ENCODE measurements at regions not wholly inside any gene's neighbourhood (a gene's known extent, or its start where the extent isn't known, plus 50 kb on each side); places are given as distances from the start of the nearest gene placed in this dataset.

- H3K9me3 Mint-ChIP-seq, result no peaks in the 10 kb centered on the region
- Histone ChIP-seq H3K9me3 (ENCODE audit: control insufficient read depth, insufficient read depth, low read length) (no peaks in the 10 kb centered on the region), H3K27me3 (ENCODE audit: control insufficient read depth, insufficient read depth, low read length) (no peaks in the 10 kb centered on the region), H3K27ac (ENCODE audit: low read length) (no peak overlapping the region), H3K4me3 (ENCODE audit: low read length) (no peak overlapping the region), H3K4me1 (ENCODE audit: control insufficient read depth, insufficient read depth, low read length) (peaks cover 3% of the 10 kb centered on the region), H3K36me3 (ENCODE audit: control insufficient read depth, insufficient read depth, low read length) (no peaks in the 10 kb centered on the region)
- 88% methylated on average over 1 of the region's 1 CpG for WGBS (ENCODE audit: insufficient coverage)
- TF ChIP-seq CTCF (IDR thresholded peaks at IDR 0.05), result no peak
- H3K4me3 Mint-ChIP-seq, result no peak overlapping the region
- intact Hi-C loops (cut with micrococcal nuclease), result no loop called here
- peaks cover 18 to 21% of the 10 kb centered on the region in 2 donors for H3K4me1 Mint-ChIP-seq
- no peaks in the 10 kb centered on the region for H3K27me3 Mint-ChIP-seq (ENCODE audit: low read depth in 2 of 2)
- ATAC-seq (no peak), DNase-seq (no peak)
- H3K27ac Mint-ChIP-seq, result peak overlapping the region; percentile 20 to 71
- no peaks in the 10 kb centered on the region for H3K36me3 Mint-ChIP-seq
Observed at GRCh38 chr5:110053205-110053604, 363.5 kb downstream of the MAN2A1 start.

DNA sequence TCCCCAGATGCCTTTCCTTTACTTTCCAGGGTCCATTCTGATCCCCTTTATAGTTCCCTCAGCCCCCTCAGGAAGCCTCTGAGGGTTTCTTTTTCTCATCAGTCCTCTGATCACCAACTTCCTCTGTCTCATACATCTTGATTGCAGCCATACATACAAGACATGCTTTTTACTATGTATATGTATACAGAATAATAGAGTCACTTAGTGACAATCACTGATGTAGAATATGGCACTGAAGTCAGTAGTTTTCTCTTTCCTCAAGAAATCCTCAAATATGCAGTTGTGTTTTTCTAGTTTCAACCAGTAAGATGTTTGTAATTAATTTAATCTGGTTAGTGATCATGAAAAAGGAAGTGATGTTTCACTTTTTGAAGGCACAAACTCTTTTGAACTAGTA, 364.1 kb downstream of the MAN2A1 start:
- Mint-ChIP-seq H3K27ac (peak overlapping the region; percentile 20 to 71), H3K4me1 (peaks cover 18 to 21% of the 10 kb centered on the region in 2 donors), H3K9me3 (no peaks in the 10 kb centered on the region), H3K36me3 (no peaks in the 10 kb centered on the region), H3K27me3 (ENCODE audit: low read depth in 2 of 2) (no peaks in the 10 kb centered on the region), H3K4me3 (peak overlapping the region; percentile 18)
- Histone ChIP-seq H3K27ac (ENCODE audit: low read length) (no peak overlapping the region), H3K4me1 (ENCODE audit: control insufficient read depth, insufficient read depth, low read length) (peaks cover 3% of the 10 kb centered on the region), H3K27me3 (ENCODE audit: control insufficient read depth, insufficient read depth, low read length) (no peaks in the 10 kb centered on the region), H3K4me3 (ENCODE audit: low read length) (no peak overlapping the region), H3K9me3 (ENCODE audit: control insufficient read depth, insufficient read depth, low read length) (no peaks in the 10 kb centered on the region), H3K36me3 (ENCODE audit: control insufficient read depth, insufficient read depth, low read length) (no peaks in the 10 kb centered on the region)
- TF ChIP-seq CTCF (IDR thresholded peaks at IDR 0.05), result no peak
- peak in 1 of 3 donors; percentile 45 for ATAC-seq
- intact Hi-C loops (cut with micrococcal nuclease), result no loop called here
- DNase-seq, result no peak

GRCh38 chr5:110054240-110054639, 364.5 kb downstream of the MAN2A1 start:
- ATAC-seq, result peak; percentile 75 to 93 (median 84)
- 67% methylated on average over 1 of the region's 2 CpGs for WGBS (ENCODE audit: insufficient coverage)
- Histone ChIP-seq H3K27ac (ENCODE audit: low read length) (no peak overlapping the region), H3K9me3 (ENCODE audit: control insufficient read depth, insufficient read depth, low read length) (no peaks in the 10 kb centered on the region), H3K4me1 (ENCODE audit: control insufficient read depth, insufficient read depth, low read length) (peaks cover 3% of the 10 kb centered on the region), H3K4me3 (ENCODE audit: low read length) (no peak overlapping the region), H3K36me3 (ENCODE audit: control insufficient read depth, insufficient read depth, low read length) (no peaks in the 10 kb centered on the region), H3K27me3 (ENCODE audit: control insufficient read depth, insufficient read depth, low read length) (no peaks in the 10 kb centered on the region)
- Mint-ChIP-seq H3K4me3 (peak overlapping the region; percentile 40), H3K27ac (peak overlapping the region; percentile 20 to 71), H3K36me3 (no peaks in the 10 kb centered on the region), H3K27me3 (ENCODE audit: low read depth in 2 of 2) (no peaks in the 10 kb centered on the region), H3K9me3 (no peaks in the 10 kb centered on the region), H3K4me1 (peaks cover 18 to 21% of the 10 kb centered on the region in 2 donors)
- DNase-seq, result peak; percentile 21 to 96
- TF ChIP-seq CTCF (IDR thresholded peaks at IDR 0.05), result no peak
- intact Hi-C loops (cut with micrococcal nuclease), result no loop called here

DNA sequence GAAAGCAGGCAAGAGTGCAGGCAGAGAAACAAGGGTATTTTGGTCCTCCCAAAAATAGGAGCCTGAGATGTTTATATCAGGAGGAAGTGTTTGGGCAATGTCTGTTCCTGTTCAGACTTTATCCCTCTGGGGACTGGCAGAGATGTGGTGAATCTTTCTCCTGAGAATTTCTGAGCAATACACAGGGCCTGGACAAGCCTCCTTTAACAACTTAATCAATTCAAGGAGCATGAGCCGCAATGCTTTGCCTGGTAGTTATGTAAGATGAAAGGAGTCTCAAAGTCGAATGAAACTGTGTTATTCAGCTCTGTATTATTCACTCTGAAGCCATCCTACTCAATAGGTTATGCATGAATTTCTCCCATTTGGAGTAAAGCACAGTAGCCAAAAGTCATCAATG, 365.6 kb downstream of the MAN2A1 start:
- Histone ChIP-seq H3K4me1 (ENCODE audit: control insufficient read depth, insufficient read depth, low read length) (peaks cover 3% of the 10 kb centered on the region), H3K27me3 (ENCODE audit: control insufficient read depth, insufficient read depth, low read length) (no peaks in the 10 kb centered on the region), H3K36me3 (ENCODE audit: control insufficient read depth, insufficient read depth, low read length) (no peaks in the 10 kb centered on the region), H3K4me3 (ENCODE audit: low read length) (no peak overlapping the region), H3K27ac (ENCODE audit: low read length) (no peak overlapping the region), H3K9me3 (ENCODE audit: control insufficient read depth, insufficient read depth, low read length) (no peaks in the 10 kb centered on the region)
- TF ChIP-seq CTCF (IDR thresholded peaks at IDR 0.05), result no peak
- DNase-seq (no peak), ATAC-seq (no peak)
- Mint-ChIP-seq H3K27ac (no peak overlapping the region), H3K36me3 (no peaks in the 10 kb centered on the region), H3K27me3 (ENCODE audit: low read depth in 2 of 2) (no peaks in the 10 kb centered on the region), H3K9me3 (no peaks in the 10 kb centered on the region), H3K4me1 (peaks cover 14 to 15% of the 10 kb centered on the region in 2 donors), H3K4me3 (no peak overlapping the region)
- intact Hi-C loops (cut with micrococcal nuclease), result no loop called here
- WGBS (ENCODE audit: insufficient coverage), result no CpG with 5 or more reads among the region's 2 CpGs

Measured in natural killer cell (primary cell).